HuH-7 (cell line): ENCODE measurements at regions not wholly inside any gene's neighbourhood (a gene's known extent, or its start where the extent isn't known, plus 50 kb on each side); places are given as distances from the start of the nearest gene placed in this dataset.

Experiments used
- DNase-seq: peaks from one replicate; pipeline ENCODE4 v3.0.0; 2011; ENCODE audit warnings: low spot score

- DNase-seq = no peak
Measured at GRCh38 chr4:125440814-125441213, 126.1 kb downstream of the FAT4 start.

- no peak for DNase-seq
Measured at GRCh38 chr4:125444166-125444565, 129.4 kb downstream of the FAT4 start.

- no peak for DNase-seq
Measured at GRCh38 chr4:125445525-125445924, 130.8 kb downstream of the FAT4 start.

- no peak for DNase-seq
Measured at GRCh38 chr4:125447551-125448290, 133.0 kb downstream of the FAT4 start.

- DNase-seq = no peak
Measured at GRCh38 chr4:125456075-125456474, 141.3 kb downstream of the FAT4 start.

GRCh38 chr4:125459531-125459930, 144.8 kb downstream of the FAT4 start:
- DNase-seq = no peak

- DNase-seq = no peak
Measured at GRCh38 chr4:125461676-125462363, 147.1 kb downstream of the FAT4 start.

GRCh38 chr4:125464146-125464545, 149.4 kb downstream of the FAT4 start:
- no peak for DNase-seq

- no peak for DNase-seq
Measured at GRCh38 chr4:125481334-125482045, 166.7 kb downstream of the FAT4 start.

- DNase-seq = no peak
Measured at GRCh38 chr4:125482822-125483221, 168.1 kb downstream of the FAT4 start.

GRCh38 chr4:125483278-125483677, 168.5 kb downstream of the FAT4 start:
- DNase-seq = no peak

- DNase-seq = no peak
Measured at GRCh38 chr4:125484912-125485311, 170.2 kb downstream of the FAT4 start.

- no peak for DNase-seq
Measured at GRCh38 chr4:125486351-125486750, 171.6 kb downstream of the FAT4 start.

- DNase-seq = no peak
Measured at GRCh38 chr4:125489952-125490690, 175.4 kb downstream of the FAT4 start.

GRCh38 chr4:125492957-125493356, 178.2 kb downstream of the FAT4 start:
- DNase-seq = no peak

- no peak for DNase-seq
Measured at GRCh38 chr4:125497861-125498260, 183.1 kb downstream of the FAT4 start.

- DNase-seq = no peak
Measured at GRCh38 chr4:125498981-125499380, 184.2 kb downstream of the FAT4 start.

GRCh38 chr4:125501090-125501489, 186.3 kb downstream of the FAT4 start:
- no peak for DNase-seq

GRCh38 chr4:125501568-125501967, 186.8 kb downstream of the FAT4 start:
- DNase-seq = no peak

GRCh38 chr4:125505621-125506020, 190.9 kb downstream of the FAT4 start:
- DNase-seq = no peak

- no peak for DNase-seq
Measured at GRCh38 chr4:125507141-125507540, 192.4 kb downstream of the FAT4 start.

- DNase-seq = no peak
Measured at GRCh38 chr4:125511715-125512114, 197.0 kb downstream of the FAT4 start.
